GM12874 (cell line): ENCODE measurements at regions not wholly inside any gene's neighbourhood (a gene's known extent, or its start where the extent isn't known, plus 50 kb on each side); places are given as distances from the start of the nearest gene placed in this dataset.

Experiments used
- TF ChIP-seq, protein P1 (sequence below): IDR thresholded peaks from 2 replicates; pipeline ENCODE4 v1.5.1; 2011; ENCODE audit warnings: low read depth, mild to moderate bottlenecking, control low read depth, low read length, moderate library complexity; ENCODE audit not compliant: insufficient read depth

DNA sequence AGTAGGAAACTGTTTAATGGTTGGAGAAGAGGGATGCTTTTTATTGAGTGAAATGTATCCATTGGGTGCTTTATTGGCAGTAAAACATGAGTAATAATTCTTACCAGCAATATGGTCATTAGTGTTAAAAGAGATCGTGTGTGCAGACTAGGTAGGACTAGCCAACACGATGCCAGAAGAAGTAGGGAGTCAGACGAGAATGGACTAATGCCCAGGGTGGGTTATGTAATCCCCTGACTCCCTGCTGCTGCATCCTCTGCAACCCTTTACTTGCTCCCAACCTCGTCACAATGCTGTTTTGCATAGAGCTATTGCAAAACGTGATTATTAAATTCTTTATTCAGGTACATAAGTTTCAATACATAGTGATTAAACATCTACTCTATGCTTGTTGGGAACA lies 1213.7 kb downstream of the GATA3 start:
- TF ChIP-seq, protein P1, sequence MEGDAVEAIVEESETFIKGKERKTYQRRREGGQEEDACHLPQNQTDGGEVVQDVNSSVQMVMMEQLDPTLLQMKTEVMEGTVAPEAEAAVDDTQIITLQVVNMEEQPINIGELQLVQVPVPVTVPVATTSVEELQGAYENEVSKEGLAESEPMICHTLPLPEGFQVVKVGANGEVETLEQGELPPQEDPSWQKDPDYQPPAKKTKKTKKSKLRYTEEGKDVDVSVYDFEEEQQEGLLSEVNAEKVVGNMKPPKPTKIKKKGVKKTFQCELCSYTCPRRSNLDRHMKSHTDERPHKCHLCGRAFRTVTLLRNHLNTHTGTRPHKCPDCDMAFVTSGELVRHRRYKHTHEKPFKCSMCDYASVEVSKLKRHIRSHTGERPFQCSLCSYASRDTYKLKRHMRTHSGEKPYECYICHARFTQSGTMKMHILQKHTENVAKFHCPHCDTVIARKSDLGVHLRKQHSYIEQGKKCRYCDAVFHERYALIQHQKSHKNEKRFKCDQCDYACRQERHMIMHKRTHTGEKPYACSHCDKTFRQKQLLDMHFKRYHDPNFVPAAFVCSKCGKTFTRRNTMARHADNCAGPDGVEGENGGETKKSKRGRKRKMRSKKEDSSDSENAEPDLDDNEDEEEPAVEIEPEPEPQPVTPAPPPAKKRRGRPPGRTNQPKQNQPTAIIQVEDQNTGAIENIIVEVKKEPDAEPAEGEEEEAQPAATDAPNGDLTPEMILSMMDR = no peak

DNA sequence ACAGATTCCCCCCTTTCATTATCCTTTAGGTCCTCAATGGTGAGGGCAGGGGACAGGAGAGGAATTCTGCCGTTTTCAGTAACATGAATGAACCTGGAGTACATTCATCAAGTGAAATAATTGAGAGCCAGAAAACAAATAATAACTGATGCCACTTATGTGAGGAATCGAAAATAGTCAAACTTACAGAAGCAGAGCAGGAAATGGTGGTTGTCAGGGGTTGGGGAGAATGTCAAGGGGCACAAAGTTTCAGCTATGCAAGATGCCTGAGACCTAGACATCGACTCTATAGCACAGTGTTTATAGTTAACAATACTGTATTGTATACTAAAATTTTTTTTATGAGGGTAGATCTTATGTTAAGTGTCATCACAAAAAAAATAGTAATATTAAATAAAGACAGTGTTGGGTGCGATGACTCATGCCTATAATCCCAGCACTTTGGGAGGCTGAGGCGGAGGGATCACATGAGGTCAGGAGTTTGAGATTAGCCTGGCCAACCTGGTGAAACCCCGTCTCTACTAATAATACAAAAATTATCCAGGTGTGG lies 1219.8 kb downstream of the GATA3 start:
- TF ChIP-seq, protein P1 = no peak

DNA sequence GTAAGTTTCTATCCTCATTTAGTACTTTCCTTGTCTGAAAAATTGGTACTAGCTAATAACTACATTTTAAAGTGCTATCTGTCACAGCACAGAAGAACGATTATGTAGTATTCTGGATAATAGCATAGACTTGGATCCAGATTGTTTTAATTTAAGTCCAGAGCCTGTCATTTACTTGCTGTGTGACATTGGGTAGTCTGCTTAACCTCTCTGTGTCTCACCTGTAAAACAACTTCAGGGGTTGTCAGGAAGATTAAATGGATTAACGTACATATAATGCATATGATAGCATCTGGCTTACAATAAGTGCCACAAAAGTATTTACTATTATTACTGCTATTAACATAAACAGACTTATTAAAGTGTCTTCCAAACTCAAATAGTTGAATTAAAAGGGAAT lies 1221.4 kb downstream of the GATA3 start:
- TF ChIP-seq, protein P1 = no peak

DNA sequence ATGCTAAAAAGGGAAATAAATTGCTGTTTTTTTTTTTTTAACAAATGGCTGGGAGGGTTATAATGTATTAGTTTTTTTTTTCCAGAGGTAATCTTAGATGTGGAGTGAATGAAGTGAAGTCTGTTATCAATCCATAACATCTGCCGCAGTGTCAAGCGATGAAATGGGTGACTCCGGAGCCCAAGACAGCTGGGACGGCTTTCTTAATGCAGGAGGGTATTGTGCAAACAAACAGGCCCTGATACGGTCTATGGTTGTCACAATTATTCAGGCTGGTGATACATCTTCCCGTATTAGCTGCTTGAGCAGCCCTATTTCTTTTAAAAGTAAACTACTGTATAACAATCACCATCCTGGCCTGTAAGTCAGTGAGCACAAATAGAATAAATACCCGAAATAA lies 1231.2 kb downstream of the GATA3 start:
- TF ChIP-seq, protein P1 = no peak

DNA sequence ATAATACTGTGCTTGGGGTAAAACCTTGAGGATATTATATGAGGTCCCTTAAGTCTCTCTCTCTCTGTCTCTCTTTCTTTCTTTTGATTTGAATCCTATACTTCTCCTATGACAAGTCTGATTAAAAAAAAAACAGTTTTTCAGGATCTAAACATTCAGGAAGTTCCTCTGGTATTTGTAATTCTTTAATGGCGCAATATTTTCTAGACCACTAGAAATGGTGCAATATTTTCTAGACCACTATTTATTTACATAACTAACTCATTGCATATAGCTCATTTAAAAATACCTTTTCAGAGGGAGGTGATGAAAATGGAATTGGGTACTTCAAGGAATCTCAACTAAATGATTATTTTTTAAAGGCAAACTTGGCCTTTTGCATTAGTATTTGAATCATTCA lies 1235.3 kb downstream of the GATA3 start:
- TF ChIP-seq, protein P1 = no peak

DNA sequence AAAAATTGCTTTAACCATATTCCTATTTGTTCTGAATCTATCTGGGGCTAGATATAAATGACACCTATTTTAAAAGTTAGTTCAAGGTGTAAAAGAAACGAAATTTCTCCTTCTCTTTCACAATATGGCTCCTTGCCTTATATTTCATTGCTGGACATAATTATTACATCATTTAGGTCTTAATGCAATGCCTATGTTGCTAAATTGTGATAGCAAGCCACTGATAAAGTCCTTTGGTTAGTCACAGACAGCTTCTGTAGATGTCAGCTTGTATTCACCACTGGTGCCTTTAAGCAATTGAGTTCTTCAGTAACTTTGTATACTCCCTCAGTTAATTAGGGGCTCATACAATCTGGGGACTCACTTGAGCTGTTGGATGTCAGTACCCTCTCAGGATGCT lies 1236.6 kb downstream of the GATA3 start:
- TF ChIP-seq, protein P1 = no peak

DNA sequence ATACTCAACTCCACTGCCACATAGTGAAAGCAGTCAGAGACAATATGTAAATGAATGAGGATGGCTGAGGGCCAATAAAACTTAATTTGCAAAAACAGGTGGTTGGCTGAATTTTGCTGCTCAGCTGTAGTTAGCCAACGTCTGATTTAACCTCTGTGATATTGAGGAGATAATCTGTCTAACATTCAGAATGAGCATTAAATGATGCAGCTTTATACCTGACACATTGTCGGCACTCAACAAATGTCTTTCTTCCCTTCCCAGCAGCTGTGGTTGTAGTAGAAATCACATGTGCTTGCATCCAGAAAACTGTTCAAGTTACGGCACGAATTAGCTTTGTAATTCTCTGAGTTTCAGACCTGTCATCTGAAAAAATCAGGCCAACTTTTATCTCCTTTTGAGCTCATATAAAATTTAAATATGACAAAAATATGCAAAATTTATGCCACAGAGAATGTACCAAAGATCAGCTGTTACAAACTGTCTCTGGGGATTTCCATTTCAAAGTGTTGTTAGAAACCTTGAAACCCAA lies 1239.7 kb downstream of the GATA3 start:
- TF ChIP-seq, protein P1 = no peak
